Common myeloid progenitor, CD34-positive (primary cell): ENCODE measurements at regions not wholly inside any gene's neighbourhood (a gene's known extent, or its start where the extent isn't known, plus 50 kb on each side); places are given as distances from the start of the nearest gene placed in this dataset.

Experiments used
- CTCF ChIA-PET: fragments of 350-600 bp; sonication (Branson Sonifier 250); formaldehyde crosslinking; loops from one replicate; lab custom pipeline; 2021; ENCODE audit warnings: antibody characterized with exemption; lab: Charles Lee
- POLR2A ChIA-PET: fragments of 350-600 bp; sonication (Branson Sonifier 250); formaldehyde crosslinking; loops from one replicate; lab custom pipeline; 2021; ENCODE audit warnings: antibody characterized with exemption; lab: Charles Lee
- DNase-seq, 3 donors: peaks; one replicate each; pipeline versions ENCODE4 v3.0.0 to v3.0.0-alpha.2; 2013
- H3K27ac ChIP-seq, 2 experiments: 1 replicate in 1 of 2; 2 replicates in 1 of 2; pipeline ENCODE4 v1.7.0; 2013; ENCODE audit warnings: inconsistent platforms in 2 of 2, low read length in 2 of 2, mild to moderate bottlenecking in 2 of 2, low read depth in 1 of 2, moderate library complexity in 1 of 2; ENCODE audit not compliant: severe bottlenecking in 2 of 2, insufficient read depth in 1 of 2, poor library complexity in 1 of 2
- H3K27me3 ChIP-seq, 5 experiments: replicated peaks in 2 of 5; 1 replicate in 3 of 5; 2 replicates in 2 of 5; pipeline versions ENCODE4 v1.6.1 to v1.7.0; 2013; ENCODE audit warnings: low read length in 4 of 5, mild to moderate bottlenecking in 2 of 5, moderate library complexity in 2 of 5, inconsistent platforms in 1 of 5; ENCODE audit not compliant: insufficient read depth in 5 of 5, control insufficient read depth in 4 of 5
- H3K36me3 ChIP-seq, 4 experiments: 1 replicate in 2 of 4; 2 replicates in 2 of 4; pipeline versions ENCODE4 v1.6.1 to v1.7.0; 2013; ENCODE audit warnings: low read length in 3 of 4, control low read depth in 1 of 4, mild to moderate bottlenecking in 1 of 4; ENCODE audit not compliant: control insufficient read depth in 4 of 4, insufficient read depth in 4 of 4
- H3K4me1 ChIP-seq, 4 experiments: 1 replicate in 3 of 4; 2 replicates in 1 of 4; pipeline versions ENCODE4 v1.6.1 to v1.7.1; 2013; ENCODE audit warnings: low read length in 3 of 4, mild to moderate bottlenecking in 3 of 4, control low read depth in 1 of 4, inconsistent platforms in 1 of 4, moderate library complexity in 1 of 4; ENCODE audit not compliant: control insufficient read depth in 4 of 4, insufficient read depth in 4 of 4; ENCODE audit errors: control extremely low read depth in 1 of 4
- H3K4me3 ChIP-seq, 7 experiments: 1 replicate in 4 of 7; 2 replicates in 3 of 7; pipeline versions ENCODE4 v1.5.1 to v1.7.0; 2013; ENCODE audit warnings: mild to moderate bottlenecking in 7 of 7, low read length in 6 of 7, moderate library complexity in 6 of 7, inconsistent platforms in 2 of 7, low read depth in 2 of 7, control low read depth in 1 of 7; ENCODE audit not compliant: insufficient read depth in 4 of 7, control insufficient read depth in 1 of 7; ENCODE audit errors: extremely low read depth in 1 of 7
- H3K9me3 ChIP-seq, 5 experiments: 1 replicate in 4 of 5; 2 replicates in 1 of 5; pipeline versions ENCODE4 v1.6.1 to v1.7.1; 2013; ENCODE audit warnings: low read length in 4 of 5, mild to moderate bottlenecking in 2 of 5, inconsistent platforms in 1 of 5, low read depth in 1 of 5, moderate library complexity in 1 of 5; ENCODE audit not compliant: control insufficient read depth in 4 of 5, insufficient read depth in 2 of 5; ENCODE audit errors: control extremely low read depth in 1 of 5
- WGBS: methylation state at CpG from one replicate; pipeline ENCODE4 v1.1.5; 2013; ENCODE audit not compliant: insufficient coverage; 5-methylcytosine and 5-hydroxymethylcytosine counted together

GRCh38 chr16:54484700-54485099, 198.1 kb upstream of the IRX3 start:
- peaks cover 0 to 38% (median 12%) of the 10 kb centered on the region in 5 experiments for H3K27me3 ChIP-seq
- DNase-seq, result no peak
- H3K4me3 ChIP-seq, result no peak overlapping the region
- CTCF ChIA-PET, result no interaction called here
- no peak overlapping the region for H3K27ac ChIP-seq
- WGBS, result 92% methylated on average over 8 of the region's 9 CpGs
- H3K9me3 ChIP-seq, result no peaks in the 10 kb centered on the region
- POLR2A ChIA-PET, result no interaction called here
- H3K36me3 ChIP-seq, result no peaks in the 10 kb centered on the region
- no peaks in the 10 kb centered on the region for H3K4me1 ChIP-seq

- H3K4me1 ChIP-seq, result no peaks in the 10 kb centered on the region
- no peaks in the 10 kb centered on the region for H3K36me3 ChIP-seq
- 72% methylated on average over 7 of the region's 12 CpGs for WGBS
- DNase-seq, result no peak
- POLR2A ChIA-PET, result no interaction called here
- H3K9me3 ChIP-seq, result no peaks in the 10 kb centered on the region
- peaks cover 0 to 34% (median 10%) of the 10 kb centered on the region in 5 experiments for H3K27me3 ChIP-seq
- H3K4me3 ChIP-seq, result no peak overlapping the region
- no peak overlapping the region for H3K27ac ChIP-seq
- CTCF ChIA-PET, result interaction anchor here (0.5 kb wide), 1 partner anchor 533 kb away, joined by 3 read pairs; no protein-coding TSS in a partner anchor
These were observed 196.4 kb upstream of the IRX3 start for GRCh38 chr16:54482892-54483574.

GRCh38 chr16:54480429-54480828, 193.8 kb upstream of the IRX3 start:
- WGBS, result 95% methylated on average over 4 of the region's 5 CpGs
- no peaks in the 10 kb centered on the region for H3K4me1 ChIP-seq
- no peaks in the 10 kb centered on the region for H3K36me3 ChIP-seq
- H3K27me3 ChIP-seq, result peaks cover 0 to 28% (median 4%) of the 10 kb centered on the region in 5 experiments
- ChIA-PET POLR2A (no interaction called here), CTCF (no interaction called here)
- H3K27ac ChIP-seq, result no peak overlapping the region
- no peak for DNase-seq
- peaks cover 0 to 2% (median 0%) of the 10 kb centered on the region in 5 experiments for H3K9me3 ChIP-seq
- no peak overlapping the region for H3K4me3 ChIP-seq

GRCh38 chr16:54479546-54479945, 193.0 kb upstream of the IRX3 start:
- DNase-seq, result no peak
- WGBS, result no CpG with 5 or more reads among the region's 1 CpG
- CTCF ChIA-PET, result no interaction called here

GRCh38 chr16:54477714-54478113, 191.1 kb upstream of the IRX3 start:
- ChIA-PET POLR2A (no interaction called here), CTCF (no interaction called here)
- H3K9me3 ChIP-seq, result peaks cover 0 to 2% (median 0%) of the 10 kb centered on the region in 5 experiments
- H3K4me3 ChIP-seq, result no peak overlapping the region
- 82% methylated on average over 6 of the region's 6 CpGs for WGBS
- peaks cover 0 to 10% (median 6%) of the 10 kb centered on the region in 5 experiments for H3K27me3 ChIP-seq
- H3K27ac ChIP-seq, result no peak overlapping the region
- H3K4me1 ChIP-seq, result no peaks in the 10 kb centered on the region
- no peaks in the 10 kb centered on the region for H3K36me3 ChIP-seq
- no peak for DNase-seq

More at GRCh38 chr16:54479546-54479945, 193.0 kb upstream of the IRX3 start:
- POLR2A ChIA-PET, result no interaction called here
- Histone ChIP-seq H3K36me3 (no peaks in the 10 kb centered on the region), H3K9me3 (peaks cover 0 to 2% (median 0%) of the 10 kb centered on the region in 5 experiments), H3K4me1 (no peaks in the 10 kb centered on the region), H3K4me3 (no peak overlapping the region), H3K27ac (no peak overlapping the region), H3K27me3 (peaks cover 0 to 23% (median 4%) of the 10 kb centered on the region in 5 experiments)

- 92% methylated on average over 3 of the region's 5 CpGs for WGBS
- POLR2A ChIA-PET, result no interaction called here
- H3K27me3 ChIP-seq, result peaks cover 0 to 9% (median 4%) of the 10 kb centered on the region in 5 experiments
- H3K27ac ChIP-seq, result no peak overlapping the region
- no peak for DNase-seq
- H3K4me1 ChIP-seq, result no peaks in the 10 kb centered on the region
- no peak overlapping the region for H3K4me3 ChIP-seq
- H3K9me3 ChIP-seq, result peaks cover 0 to 2% (median 0%) of the 10 kb centered on the region in 5 experiments
- H3K36me3 ChIP-seq, result no peaks in the 10 kb centered on the region
- CTCF ChIA-PET, result interaction anchor here (1.0 kb wide), 1 partner anchor 18 kb away, joined by 3 read pairs; no protein-coding TSS in a partner anchor
These were observed 188.5 kb upstream of the IRX3 start for GRCh38 chr16:54475019-54475601.
